Upper lobe of left lung (tissue), 4 donors: ENCODE measurements at regions not wholly inside any gene's neighbourhood (a gene's known extent, or its start where the extent isn't known, plus 50 kb on each side); places are given as distances from the start of the nearest gene placed in this dataset.

Source experiments
- CTCF ChIP-seq, 6 experiments: fragments of 450-650 bp in 4 of 6; fragments of 200-600 bp in 2 of 6; sonication (generic) in 2 of 6; IDR thresholded peaks; one replicate each; pipeline ENCODE4 v1.5.1; 2016 to 2019; ENCODE audit warnings: antibody characterized with exemption in 6 of 6
- EP300 ChIP-seq, 4 donors: sonication (generic); formaldehyde crosslinking; IDR thresholded peaks; one replicate each; pipeline ENCODE4 v1.5.1; 2017; ENCODE audit warnings: antibody characterized with exemption in 4 of 4, control low read depth in 2 of 4
- POLR2A ChIP-seq, 4 donors: fragments of 450-650 bp; IDR thresholded peaks; one replicate each; pipeline ENCODE4 v1.5.1; 2016 to 2017; ENCODE audit warnings: antibody characterized with exemption in 4 of 4, mild to moderate bottlenecking in 2 of 4

- TF ChIP-seq CTCF (IDR thresholded peaks at IDR 0.05) (no peak), EP300 (IDR thresholded peaks at IDR 0.05) (no peak), POLR2A (IDR thresholded peaks at IDR 0.05) (no peak)
Measured at GRCh38 chr18:22789600-22789999, 143.5 kb upstream of the RBBP8 start.
